ENCODE measurements at regions not wholly inside any gene's neighbourhood (a gene's known extent, or its start where the extent isn't known, plus 50 kb on each side); places are given as distances from the start of the nearest gene placed in this dataset.
"Not testable (repeated sequence)": the region's sequence is repeated elsewhere in the genome, so short reads cannot be mapped to it uniquely, and the experiment has no call there.

GRCh38 chr20:40278673-40279072 lies 410.4 kb downstream of the MAFB start:
- DNase-seq (ENCODE audit: low read depth in 3 of 3): no peak

- DNase-seq (ENCODE audit: low read depth in 3 of 3): no peak
Measured at GRCh38 chr20:40276301-40276700, 412.7 kb downstream of the MAFB start.

- no peak for DNase-seq (ENCODE audit: low read depth in 3 of 3)
Measured at GRCh38 chr20:40275738-40276137, 413.3 kb downstream of the MAFB start.

GRCh38 chr20:40274912-40275533 lies 414.0 kb downstream of the MAFB start:
- no peak for DNase-seq (ENCODE audit: low read depth in 3 of 3)

GRCh38 chr20:40269274-40269673 lies 419.8 kb downstream of the MAFB start:
- DNase-seq (ENCODE audit: low read depth in 3 of 3): not testable (repeated sequence)

GRCh38 chr20:40268321-40269075 lies 420.5 kb downstream of the MAFB start:
- no peak for DNase-seq (ENCODE audit: low read depth in 3 of 3)

- no peak for DNase-seq (ENCODE audit: low read depth in 3 of 3)
Measured at GRCh38 chr20:40265825-40266533, 423.1 kb downstream of the MAFB start.

GRCh38 chr20:40262219-40262618 lies 426.8 kb downstream of the MAFB start:
- no peak for DNase-seq (ENCODE audit: low read depth in 3 of 3)

GRCh38 chr20:40258931-40259330 lies 430.1 kb downstream of the MAFB start:
- no peak for DNase-seq (ENCODE audit: low read depth in 3 of 3)

- DNase-seq (ENCODE audit: low read depth in 3 of 3): no peak
Measured at GRCh38 chr20:40257763-40258162, 431.3 kb downstream of the MAFB start.

GRCh38 chr20:40255365-40255764 lies 433.7 kb downstream of the MAFB start:
- no peak for DNase-seq (ENCODE audit: low read depth in 3 of 3)

GRCh38 chr20:40254023-40254772 lies 434.8 kb downstream of the MAFB start:
- DNase-seq (ENCODE audit: low read depth in 3 of 3): no peak

GRCh38 chr20:40251284-40251932 lies 437.6 kb downstream of the MAFB start:
- no peak for DNase-seq (ENCODE audit: low read depth in 3 of 3)

GRCh38 chr20:40249805-40250204 lies 439.2 kb downstream of the MAFB start:
- no peak for DNase-seq (ENCODE audit: low read depth in 3 of 3)

GRCh38 chr20:40245829-40246228 lies 443.2 kb downstream of the MAFB start:
- no peak for DNase-seq (ENCODE audit: low read depth in 3 of 3)

- no peak for DNase-seq (ENCODE audit: low read depth in 3 of 3)
Measured at GRCh38 chr20:40244286-40244685, 444.8 kb downstream of the MAFB start.

- DNase-seq (ENCODE audit: low read depth in 3 of 3): no peak
Measured at GRCh38 chr20:40241596-40242343, 447.3 kb downstream of the MAFB start.

GRCh38 chr20:40238511-40238910 lies 450.5 kb downstream of the MAFB start:
- DNase-seq (ENCODE audit: low read depth in 3 of 3): no peak

- DNase-seq (ENCODE audit: low read depth in 3 of 3): no peak
Measured at GRCh38 chr20:40234593-40234992, 454.4 kb downstream of the MAFB start.

- DNase-seq (ENCODE audit: low read depth in 3 of 3): no peak
Measured at GRCh38 chr20:40233406-40233805, 455.6 kb downstream of the MAFB start.

GRCh38 chr20:40232756-40233155 lies 456.3 kb downstream of the MAFB start:
- no peak for DNase-seq (ENCODE audit: low read depth in 3 of 3)

All from stimulated activated CD4-positive, alpha-beta T cell treated with anti-CD3 and anti-CD28 coated beads, TNF-alpha, amount 100 ng/mL, for 24 hours (primary cell).